DMS114 treated with DMSO at 0.1 percent for 48 hours (cell line): ENCODE measurements at regions not wholly inside any gene's neighbourhood (a gene's known extent, or its start where the extent isn't known, plus 50 kb on each side); places are given as distances from the start of the nearest gene placed in this dataset.
"Not testable (repeated sequence)": the region's sequence is repeated elsewhere in the genome, so short reads cannot be mapped to it uniquely, and the experiment has no call there.

Experiments used
- DNase-seq: peaks from one replicate; lab custom pipeline; 2025; ENCODE audit not compliant: unreplicated experiment; lab: John Stamatoyannopoulos, UW

DNA sequence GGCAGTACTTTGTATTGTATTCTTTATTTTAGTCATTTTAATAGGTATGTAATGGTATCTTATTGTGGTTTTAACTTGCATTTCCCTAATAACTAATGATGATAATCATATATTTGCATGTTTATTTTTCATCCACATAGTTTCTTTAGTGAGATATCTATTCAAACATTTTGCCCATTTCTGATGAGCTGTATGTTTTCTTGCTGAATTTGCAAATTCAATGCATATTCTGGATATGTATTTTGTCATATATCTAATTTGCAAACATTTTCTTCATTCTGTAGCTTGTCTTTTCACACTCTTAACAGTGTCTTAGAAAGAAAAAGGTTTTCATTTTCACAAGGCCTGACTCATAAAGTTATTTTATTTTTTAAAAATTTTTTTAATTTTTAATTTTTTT, 372.1 kb downstream of the ZNF674 start:
- no peak for DNase-seq

DNA sequence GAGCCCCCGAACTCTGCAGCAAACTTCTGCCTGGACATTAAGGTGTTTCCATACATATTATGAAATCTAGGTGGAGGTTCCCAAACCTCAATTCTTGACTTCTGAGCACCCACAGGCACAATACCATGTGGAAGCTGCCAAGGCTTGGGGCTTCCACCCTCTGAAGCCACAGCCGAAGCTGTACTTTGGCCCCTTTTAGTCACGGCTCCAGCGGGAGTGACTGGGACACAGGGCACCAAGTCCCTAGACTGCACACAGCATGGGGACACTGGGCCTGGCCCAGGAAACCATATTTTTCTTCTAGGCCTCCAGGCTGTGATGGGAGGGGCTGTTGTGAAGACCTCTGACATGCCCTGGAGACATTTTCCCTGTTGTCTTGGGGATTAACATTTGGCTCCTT, 373.8 kb downstream of the ZNF674 start:
- DNase-seq: not testable (repeated sequence)

DNA sequence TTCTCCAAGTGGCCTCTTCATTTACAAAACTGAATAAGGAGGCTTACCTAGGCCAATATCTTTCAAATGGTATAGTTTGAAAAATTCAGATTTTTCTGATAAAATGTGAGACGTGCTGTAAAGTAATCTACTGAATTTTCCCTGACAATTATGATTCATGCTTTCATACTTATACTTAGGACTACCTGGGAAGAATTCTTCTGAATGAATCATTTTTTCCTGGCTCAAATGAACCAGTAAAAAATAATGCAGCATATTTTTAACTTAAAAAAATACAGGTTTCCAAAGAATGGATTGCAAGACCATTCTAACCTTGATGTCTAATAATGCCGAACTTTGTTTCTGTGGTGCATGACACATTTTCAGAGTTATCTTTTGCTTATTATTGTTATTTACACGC, 375.4 kb downstream of the ZNF674 start:
- no peak for DNase-seq

GRCh38 chrX:46168254-46168653, 377.0 kb downstream of the ZNF674 start:
- DNase-seq: no peak

GRCh38 chrX:46165866-46166265, 379.4 kb downstream of the ZNF674 start:
- no peak for DNase-seq

GRCh38 chrX:46165411-46165810, 379.8 kb downstream of the ZNF674 start:
- DNase-seq: no peak

DNA sequence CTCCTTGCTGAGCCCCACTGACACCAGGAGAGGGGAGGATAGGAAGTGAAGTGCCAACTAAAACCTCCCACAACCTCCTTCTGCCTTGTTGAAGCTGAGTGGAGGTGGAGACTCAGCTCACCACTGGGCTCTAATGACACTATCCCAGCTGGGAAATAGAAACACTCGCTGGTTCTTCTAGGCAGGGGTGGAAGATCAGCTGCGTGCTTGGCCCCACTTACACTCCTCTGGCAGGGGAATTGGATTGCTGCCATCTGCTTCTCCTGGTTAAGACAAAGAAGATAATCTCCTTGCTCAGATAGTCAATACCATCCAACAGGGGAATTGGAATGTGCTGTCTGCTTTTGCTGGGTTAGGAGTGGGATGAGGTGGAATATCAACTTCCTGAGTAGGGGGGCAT, 392.5 kb downstream of the ZNF674 start:
- DNase-seq: no peak

DNA sequence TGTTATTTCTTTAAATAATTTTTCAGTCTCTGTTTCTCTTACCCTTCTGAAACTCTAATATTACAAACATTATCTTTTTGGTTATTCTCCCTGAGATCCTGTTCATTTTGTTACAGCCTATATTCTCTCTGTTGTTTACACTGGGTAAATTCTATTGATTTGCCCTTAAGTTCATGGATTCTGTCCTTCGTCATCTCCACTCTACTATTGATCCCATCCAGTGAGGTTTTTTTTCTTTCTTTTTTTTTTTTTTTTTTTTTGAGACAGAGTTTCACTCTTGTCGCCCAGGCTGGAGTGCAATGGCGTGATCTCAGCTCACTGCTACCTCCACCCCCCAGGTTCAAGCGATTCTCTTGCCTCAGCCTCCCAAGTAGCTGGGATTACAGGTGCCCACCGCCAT, 393.9 kb downstream of the ZNF674 start:
- not testable (repeated sequence) for DNase-seq

GRCh38 chrX:46144566-46144965, 400.7 kb downstream of the ZNF674 start:
- DNase-seq: no peak

GRCh38 chrX:46140272-46140671, 404.9 kb downstream of the ZNF674 start:
- DNase-seq: no peak

- DNase-seq: no peak
These were observed 415.0 kb downstream of the ZNF674 start for GRCh38 chrX:46130247-46130646.

DNA sequence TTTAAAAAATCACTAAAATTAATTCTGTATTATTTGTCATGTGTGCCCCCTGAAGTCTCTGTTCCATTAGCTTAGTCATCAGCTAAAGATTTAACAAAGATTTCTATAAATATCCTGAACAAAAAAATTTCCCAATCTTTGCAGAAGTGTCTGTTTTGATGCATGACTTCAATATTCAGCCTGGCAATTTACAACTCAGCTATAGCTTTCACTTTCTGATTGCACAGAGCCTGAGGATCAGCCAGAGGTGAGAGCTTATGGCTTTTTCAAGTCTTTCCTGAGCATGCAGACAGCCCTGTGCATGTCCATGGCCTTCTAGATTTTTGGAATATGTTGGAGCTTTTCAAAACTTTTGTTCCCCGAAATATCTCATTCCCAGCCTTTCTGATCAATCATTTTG, 420.1 kb downstream of the ZNF674 start:
- DNase-seq: no peak

- DNase-seq: no peak
These were observed 428.0 kb downstream of the ZNF674 start for GRCh38 chrX:46117234-46117633.

DNA sequence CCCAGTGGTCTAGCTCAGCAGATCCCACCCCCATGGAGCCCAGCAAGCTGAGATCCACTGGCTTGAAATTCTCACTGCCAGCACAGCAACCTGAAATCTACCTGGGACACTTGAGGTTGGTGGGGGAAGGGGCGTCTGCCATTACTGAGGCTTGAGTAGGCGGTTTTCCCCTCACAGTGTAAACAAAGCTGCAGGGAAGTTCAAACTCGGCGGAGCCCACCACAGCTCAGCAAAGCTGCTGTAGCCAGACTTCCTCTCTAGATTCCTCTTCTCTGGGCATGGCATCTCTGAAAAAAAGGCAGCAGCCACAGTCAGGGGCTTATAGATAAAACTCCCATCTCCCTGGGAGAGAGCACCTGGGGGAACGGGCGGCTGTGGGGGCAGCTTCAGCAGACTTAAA, 457.9 kb downstream of the ZNF674 start:
- DNase-seq: not testable (repeated sequence)

DNA sequence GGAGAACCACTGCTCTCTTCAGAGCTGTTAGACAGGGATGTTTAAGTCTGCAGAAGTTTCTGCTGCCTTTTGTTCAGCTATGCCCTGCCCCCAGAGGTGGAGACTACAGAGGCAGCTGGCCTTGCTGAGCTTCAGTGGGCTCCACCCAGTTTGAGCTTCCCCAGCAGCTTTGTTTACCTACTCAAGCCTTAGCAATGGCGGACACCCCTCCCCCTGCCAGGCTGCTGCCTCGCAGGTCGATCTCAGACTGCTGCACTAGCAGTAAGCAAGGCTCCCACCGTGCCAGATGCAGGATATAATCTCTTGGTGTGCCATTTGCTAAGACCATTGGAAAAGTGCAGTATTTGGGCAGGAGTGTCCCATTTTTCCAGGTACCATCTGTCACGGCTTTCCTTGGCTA, 465.1 kb downstream of the ZNF674 start:
- DNase-seq: not testable (repeated sequence)

DNA sequence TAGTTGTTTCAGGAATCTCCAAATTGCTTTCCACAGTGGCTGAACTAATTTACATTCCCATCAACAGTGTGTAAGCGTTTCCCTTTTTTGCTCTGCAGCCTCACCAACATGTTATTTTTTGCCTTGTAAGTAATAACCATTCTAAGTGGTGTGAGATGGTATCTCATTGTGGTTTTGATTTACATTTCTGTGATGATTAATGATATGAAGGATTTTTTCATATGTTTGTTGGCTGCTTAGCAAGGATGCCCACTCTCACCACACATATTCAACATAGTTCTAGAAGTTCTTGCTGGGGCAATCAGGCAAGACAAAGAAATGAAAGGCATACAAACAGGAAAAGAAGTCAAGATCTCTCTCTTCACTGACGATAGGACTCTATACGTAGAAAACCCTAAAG, 472.4 kb downstream of the ZNF674 start:
- DNase-seq: no peak

- no peak for DNase-seq
These were observed 472.8 kb downstream of the ZNF674 start for GRCh38 chrX:46072372-46072771.

- DNase-seq: no peak
These were observed 474.8 kb downstream of the ZNF674 start for GRCh38 chrX:46070421-46070820.

DNA sequence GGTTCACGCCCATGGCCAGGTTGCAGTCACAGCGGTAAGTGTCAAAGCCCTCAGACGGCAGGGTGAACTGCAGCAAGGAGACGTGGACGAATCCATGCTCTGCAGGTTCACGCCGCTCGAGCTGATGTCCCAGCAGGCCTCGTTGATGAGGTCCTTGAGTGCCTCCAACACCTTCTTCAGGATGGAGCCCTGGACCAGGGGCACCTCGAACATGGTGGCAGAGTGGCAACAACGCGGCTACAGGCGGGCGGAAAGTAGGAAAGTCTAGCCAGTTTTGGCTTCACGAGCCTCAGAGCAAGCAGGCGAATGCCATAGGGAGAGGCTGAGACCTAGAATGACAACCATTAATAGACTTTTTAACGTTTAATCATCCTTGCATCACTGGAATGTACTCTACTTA, 485.9 kb downstream of the ZNF674 start:
- DNase-seq: no peak

DNA sequence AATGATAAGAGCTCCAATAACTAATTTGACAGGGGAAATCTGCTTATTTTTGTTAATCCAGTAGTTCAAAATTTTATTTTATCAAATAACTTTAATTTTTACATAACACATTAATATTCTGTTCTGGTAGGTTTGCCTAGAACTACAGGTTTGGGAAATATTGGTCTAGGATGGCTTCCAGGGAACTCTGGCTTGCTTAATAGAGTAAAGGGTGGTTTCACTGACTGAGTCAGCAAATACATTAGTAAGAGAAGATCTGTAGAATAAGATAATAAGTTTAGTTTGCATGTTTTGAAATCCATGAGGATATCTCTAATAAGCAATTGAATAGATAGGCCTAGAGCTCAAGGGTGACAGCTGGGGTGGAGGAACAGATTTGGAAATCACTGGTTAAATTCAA, 500.7 kb downstream of the ZNF674 start:
- DNase-seq: no peak

GRCh38 chrX:46040001-46040400, 505.2 kb downstream of the ZNF674 start:
- no peak for DNase-seq

GRCh38 chrX:46039526-46039925, 505.7 kb downstream of the ZNF674 start:
- no peak for DNase-seq

- no peak for DNase-seq
These were observed 508.7 kb downstream of the ZNF674 start for GRCh38 chrX:46036508-46036907.

DNA sequence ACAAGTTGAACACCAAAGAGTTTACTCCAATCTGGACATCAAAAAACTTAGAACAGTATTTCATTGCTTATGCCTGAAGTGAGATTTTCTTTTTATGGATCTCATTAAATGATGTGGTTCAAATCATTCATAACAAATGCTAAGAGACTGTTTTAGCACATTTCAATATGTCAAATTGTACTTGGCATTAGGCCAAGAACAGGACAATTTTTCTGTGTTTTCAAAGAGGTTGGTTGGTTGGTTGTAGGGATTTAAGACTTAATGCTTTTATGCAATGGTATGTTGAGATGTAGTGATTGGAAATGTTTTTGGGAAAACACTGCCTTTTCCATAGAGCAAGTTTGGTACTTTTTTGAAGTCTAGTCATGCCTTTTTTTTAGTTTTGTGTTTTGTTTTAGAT, 510.4 kb downstream of the ZNF674 start:
- DNase-seq: no peak
